ENCODE measurements at regions not wholly inside any gene's neighbourhood (a gene's known extent, or its start where the extent isn't known, plus 50 kb on each side); places are given as distances from the start of the nearest gene placed in this dataset.
A peak's percentile ranks its signal among the peaks of the same experiment; 100 is the strongest.
"Not testable (repeated sequence)": the region's sequence is repeated elsewhere in the genome, so short reads cannot be mapped to it uniquely, and the experiment has no call there.

GRCh38 chr14:43336351-43336750 lies 1170.7 kb downstream of the FSCB start:
- H3K4me1 ChIP-seq: peaks cover 8% of the 10 kb centered on the region
- in situ Hi-C loops (cut with MboI; ENCODE audit: low sequenced_read_pairs): no loop called here
- DNase-seq (ENCODE audit: low spot score in 2 of 2): no peak

GRCh38 chr14:43326501-43327407 lies 1180.3 kb downstream of the FSCB start:
- H3K4me1 ChIP-seq; DNase-seq (ENCODE audit: low spot score in 2 of 2); in situ Hi-C loops (cut with MboI; ENCODE audit: low sequenced_read_pairs); H3K36me3 ChIP-seq (replicated peaks); H3K9me3 ChIP-seq; H3K4me3 ChIP-seq; H3K27me3 ChIP-seq (ENCODE audit: low read depth): not testable (repeated sequence)

More at GRCh38 chr14:43336351-43336750, 1170.7 kb downstream of the FSCB start:
- Histone ChIP-seq H3K27me3 (ENCODE audit: low read depth) (no peaks in the 10 kb centered on the region), H3K36me3 (replicated peaks) (no peaks in the 10 kb centered on the region), H3K9me3 (no peaks in the 10 kb centered on the region), H3K4me3 (no peak overlapping the region)

- Histone ChIP-seq H3K27me3 (ENCODE audit: low read depth) (no peaks in the 10 kb centered on the region), H3K9me3 (no peaks in the 10 kb centered on the region), H3K36me3 (replicated peaks) (no peaks in the 10 kb centered on the region), H3K4me1 (peaks cover 16% of the 10 kb centered on the region), H3K4me3 (no peak overlapping the region)
- in situ Hi-C loops (cut with MboI; ENCODE audit: low sequenced_read_pairs): no loop called here
- DNase-seq (ENCODE audit: low spot score in 2 of 2): no peak
These were observed 1190.7 kb downstream of the FSCB start for GRCh38 chr14:43316427-43316826.

- H3K27me3 ChIP-seq (ENCODE audit: low read depth): no peaks in the 10 kb centered on the region
- H3K9me3 ChIP-seq: no peaks in the 10 kb centered on the region
- H3K36me3 ChIP-seq (replicated peaks): no peaks in the 10 kb centered on the region
- H3K4me3 ChIP-seq: no peak overlapping the region
- peaks cover 16% of the 10 kb centered on the region for H3K4me1 ChIP-seq
- in situ Hi-C loops (cut with MboI; ENCODE audit: low sequenced_read_pairs): no loop called here
- DNase-seq (ENCODE audit: low spot score in 2 of 2): peak in 1 of 2 experiments; percentile 25
These were observed 1193.4 kb downstream of the FSCB start for GRCh38 chr14:43313719-43314118.

- Histone ChIP-seq H3K4me1 (peaks cover 9% of the 10 kb centered on the region), H3K27me3 (ENCODE audit: low read depth) (no peaks in the 10 kb centered on the region), H3K36me3 (replicated peaks) (no peaks in the 10 kb centered on the region), H3K9me3 (no peaks in the 10 kb centered on the region), H3K4me3 (no peak overlapping the region)
- DNase-seq (ENCODE audit: low spot score in 2 of 2): no peak
- in situ Hi-C loops (cut with MboI; ENCODE audit: low sequenced_read_pairs): no loop called here
These were observed 1198.5 kb downstream of the FSCB start for GRCh38 chr14:43308421-43309110.

- Histone ChIP-seq H3K4me3 (no peak overlapping the region), H3K36me3 (replicated peaks) (no peaks in the 10 kb centered on the region), H3K27me3 (ENCODE audit: low read depth) (no peaks in the 10 kb centered on the region), H3K4me1 (peaks cover 2% of the 10 kb centered on the region; the same call in 1 of the 2 replicates), H3K9me3 (no peaks in the 10 kb centered on the region)
- in situ Hi-C loops (cut with MboI; ENCODE audit: low sequenced_read_pairs): no loop called here
- DNase-seq (ENCODE audit: low spot score in 2 of 2): no peak
These were observed 1199.2 kb downstream of the FSCB start for GRCh38 chr14:43307836-43308235.

- no peak overlapping the region for H3K4me3 ChIP-seq
These were observed 1201.0 kb downstream of the FSCB start for GRCh38 chr14:43306053-43306452.

GRCh38 chr14:43297794-43298193 lies 1209.3 kb downstream of the FSCB start:
- in situ Hi-C loops (cut with MboI; ENCODE audit: low sequenced_read_pairs): no loop called here

More at GRCh38 chr14:43306053-43306452, 1201.0 kb downstream of the FSCB start:
- no peaks in the 10 kb centered on the region for H3K27me3 ChIP-seq (ENCODE audit: low read depth)
- in situ Hi-C loops (cut with MboI; ENCODE audit: low sequenced_read_pairs): no loop called here
- H3K36me3 ChIP-seq (replicated peaks): no peaks in the 10 kb centered on the region
- no peaks in the 10 kb centered on the region for H3K9me3 ChIP-seq
- H3K4me1 ChIP-seq: no peaks in the 10 kb centered on the region
- no peak for DNase-seq (ENCODE audit: low spot score in 2 of 2)

GRCh38 chr14:43296061-43296460 lies 1211.0 kb downstream of the FSCB start:
- in situ Hi-C loops (cut with MboI; ENCODE audit: low sequenced_read_pairs); H3K27me3 ChIP-seq (ENCODE audit: low read depth); DNase-seq (ENCODE audit: low spot score in 2 of 2); H3K36me3 ChIP-seq (replicated peaks); H3K9me3 ChIP-seq; H3K4me1 ChIP-seq; H3K4me3 ChIP-seq: not testable (repeated sequence)

More at GRCh38 chr14:43297794-43298193, 1209.3 kb downstream of the FSCB start:
- Histone ChIP-seq H3K36me3 (replicated peaks) (no peaks in the 10 kb centered on the region), H3K4me3 (no peak overlapping the region), H3K9me3 (no peaks in the 10 kb centered on the region), H3K4me1 (no peaks in the 10 kb centered on the region), H3K27me3 (ENCODE audit: low read depth) (no peaks in the 10 kb centered on the region)
- no peak for DNase-seq (ENCODE audit: low spot score in 2 of 2)

- in situ Hi-C loops (cut with MboI; ENCODE audit: low sequenced_read_pairs): no loop called here
- H3K36me3 ChIP-seq (replicated peaks): no peaks in the 10 kb centered on the region
- H3K27me3 ChIP-seq (ENCODE audit: low read depth): no peaks in the 10 kb centered on the region
- no peak for DNase-seq (ENCODE audit: low spot score in 2 of 2)
- no peak overlapping the region for H3K4me3 ChIP-seq
- no peaks in the 10 kb centered on the region for H3K9me3 ChIP-seq
- no peaks in the 10 kb centered on the region for H3K4me1 ChIP-seq
These were observed 1221.5 kb downstream of the FSCB start for GRCh38 chr14:43285575-43285974.

- no peaks in the 10 kb centered on the region for H3K4me1 ChIP-seq
- in situ Hi-C loops (cut with MboI; ENCODE audit: low sequenced_read_pairs): no loop called here
- H3K4me3 ChIP-seq: no peak overlapping the region
- no peaks in the 10 kb centered on the region for H3K27me3 ChIP-seq (ENCODE audit: low read depth)
- no peaks in the 10 kb centered on the region for H3K9me3 ChIP-seq
- no peak for DNase-seq (ENCODE audit: low spot score in 2 of 2)
- no peaks in the 10 kb centered on the region for H3K36me3 ChIP-seq (replicated peaks)
These were observed 1247.0 kb downstream of the FSCB start for GRCh38 chr14:43260056-43260455.

GRCh38 chr14:43258396-43258795 lies 1248.7 kb downstream of the FSCB start:
- no peak for DNase-seq (ENCODE audit: low spot score in 2 of 2)
- H3K4me1 ChIP-seq: no peaks in the 10 kb centered on the region
- no peak overlapping the region for H3K4me3 ChIP-seq
- no peaks in the 10 kb centered on the region for H3K9me3 ChIP-seq
- in situ Hi-C loops (cut with MboI; ENCODE audit: low sequenced_read_pairs): no loop called here
- no peaks in the 10 kb centered on the region for H3K27me3 ChIP-seq (ENCODE audit: low read depth)
- H3K36me3 ChIP-seq (replicated peaks): no peaks in the 10 kb centered on the region

- H3K27me3 ChIP-seq (ENCODE audit: low read depth); H3K4me3 ChIP-seq; in situ Hi-C loops (cut with MboI; ENCODE audit: low sequenced_read_pairs); DNase-seq (ENCODE audit: low spot score in 2 of 2); H3K9me3 ChIP-seq; H3K4me1 ChIP-seq; H3K36me3 ChIP-seq (replicated peaks): not testable (repeated sequence)
These were observed 1250.1 kb downstream of the FSCB start for GRCh38 chr14:43256996-43257395.

GRCh38 chr14:43252866-43253265 lies 1254.2 kb downstream of the FSCB start:
- no peaks in the 10 kb centered on the region for H3K36me3 ChIP-seq (replicated peaks)
- no peaks in the 10 kb centered on the region for H3K9me3 ChIP-seq
- no peak for DNase-seq (ENCODE audit: low spot score in 2 of 2)
- no peak overlapping the region for H3K4me3 ChIP-seq
- H3K4me1 ChIP-seq: no peaks in the 10 kb centered on the region
- in situ Hi-C loops (cut with MboI; ENCODE audit: low sequenced_read_pairs): no loop called here
- H3K27me3 ChIP-seq (ENCODE audit: low read depth): no peaks in the 10 kb centered on the region

Measured in HAP-1 (cell line).